H1 (cell line): ENCODE measurements at regions not wholly inside any gene's neighbourhood (a gene's known extent, or its start where the extent isn't known, plus 50 kb on each side); places are given as distances from the start of the nearest gene placed in this dataset.

Experiments
- CTCF ChIA-PET: fragments of 300-600 bp; sonication (Branson Sonifier 250); formaldehyde crosslinking; loops from one replicate; lab custom pipeline; 2021; ENCODE audit not compliant: partially characterized antibody; lab: Charles Lee
- POLR2A ChIA-PET: fragments of 300-600 bp; sonication (Branson Sonifier 250); formaldehyde crosslinking; loops from one replicate; lab custom pipeline; 2021; ENCODE audit warnings: inconsistent platforms; ENCODE audit not compliant: partially characterized antibody; lab: Charles Lee
- DNase-seq, 2 experiments: peaks; one replicate each; pipeline versions ENCODE4 v3.0.0 to v3.0.0-alpha.2; 2010 to 2022; ENCODE audit warnings: low spot score in 2 of 2, low read depth in 1 of 2, mixed read lengths in 1 of 2
- FAIRE-seq: peaks from 2 replicates; lab custom pipeline; 2011; peaks lifted over from hg19 to GRCh38; lab: Jason Lieb, UNC
- H2AFZ ChIP-seq: 2 replicates; pipeline ENCODE4 v1.8.1; 2012; ENCODE audit warnings: low read length, inconsistent platforms
- H2AK5ac ChIP-seq: 2 replicates; pipeline ENCODE4 v1.6.1; 2013; ENCODE audit warnings: low read depth, low read length
- H2BK120ac ChIP-seq: replicated peaks from 2 replicates; pipeline ENCODE3; 2013; ENCODE audit warnings: low read depth, low read length, inconsistent platforms
- H2BK12ac ChIP-seq: 2 replicates; pipeline ENCODE4 v1.6.1; 2013; ENCODE audit warnings: low read depth, low read length
- H2BK15ac ChIP-seq: 2 replicates; pipeline ENCODE4 v1.6.1; 2013; ENCODE audit warnings: low read length
- H2BK20ac ChIP-seq: 2 replicates; pipeline ENCODE4 v1.6.1; 2013; ENCODE audit warnings: low read length
- H2BK5ac ChIP-seq: 2 replicates; pipeline ENCODE4 v1.6.1; 2013; ENCODE audit warnings: low read depth, low read length
- H3K14ac ChIP-seq: 2 replicates; pipeline ENCODE4 v1.6.1; 2013; ENCODE audit warnings: inconsistent platforms; ENCODE audit not compliant: insufficient read length
- H3K18ac ChIP-seq: 2 replicates; pipeline ENCODE4 v1.6.1; 2013; ENCODE audit warnings: low read length; ENCODE audit errors: extremely low read depth
- H3K23ac ChIP-seq: 2 replicates; pipeline ENCODE4 v1.6.1; 2013; ENCODE audit warnings: inconsistent platforms; ENCODE audit not compliant: insufficient read length
- H3K23me2 ChIP-seq: 2 replicates; pipeline ENCODE4 v1.6.1; 2013; ENCODE audit warnings: low read depth, low read length
- H3K27ac ChIP-seq: 2 replicates; pipeline ENCODE4 v1.6.1; 2011; ENCODE audit warnings: low read depth, low read length, inconsistent platforms
- H3K27me3 ChIP-seq, 4 experiments: replicated peaks in 1 of 4; 1 replicate in 1 of 4; 2 replicates in 3 of 4; pipeline versions ENCODE4 v1.6.1 to v1.8.1; 2011 to 2013; ENCODE audit warnings: low read length in 3 of 4, mild to moderate bottlenecking in 3 of 4, inconsistent platforms in 2 of 4, mixed read lengths in 2 of 4, moderate library complexity in 1 of 4; ENCODE audit not compliant: control insufficient read depth in 3 of 4, insufficient read depth in 3 of 4; ENCODE audit errors: extremely low read depth in 1 of 4
- H3K36me3 ChIP-seq, 4 experiments: 2 replicates each; pipeline versions ENCODE4 v1.6.1 to v1.8.1; 2011 to 2013; ENCODE audit warnings: mild to moderate bottlenecking in 4 of 4, low read length in 3 of 4, moderate library complexity in 2 of 4, control low read depth in 1 of 4, inconsistent platforms in 1 of 4; ENCODE audit not compliant: insufficient read depth in 4 of 4, control insufficient read depth in 2 of 4
- H3K4ac ChIP-seq: replicated peaks from 2 replicates; pipeline ENCODE3; 2013; ENCODE audit warnings: low read length, low read depth, mixed read lengths, inconsistent platforms; ENCODE audit not compliant: insufficient read length
- H3K4me1 ChIP-seq, 4 experiments: replicated peaks in 1 of 4; 1 replicate in 1 of 4; 2 replicates in 3 of 4; pipeline versions ENCODE4 v1.6.1 to v1.8.1; 2011 to 2013; ENCODE audit warnings: low read length in 3 of 4, inconsistent platforms in 2 of 4, mixed read lengths in 1 of 4; ENCODE audit not compliant: insufficient read depth in 4 of 4, control insufficient read depth in 3 of 4
- H3K4me2 ChIP-seq, 2 experiments: 2 replicates each; pipeline versions ENCODE4 v1.6.1 to v1.8.1; 2011 to 2013; ENCODE audit warnings: low read depth in 2 of 2, low read length in 2 of 2, control low read depth in 1 of 2, inconsistent platforms in 1 of 2, mild to moderate bottlenecking in 1 of 2; ENCODE audit not compliant: insufficient read depth in 1 of 2
- H3K4me3 ChIP-seq, 4 experiments: fragments of 200-600, 300-600 bp in 1 of 4; sonication (generic), shearing (Covaris generic), sonication (Bioruptor Twin) in 1 of 4; 2 replicates each; pipeline versions ENCODE4 v1.5.1 to v1.8.1; 2011 to 2016; ENCODE audit warnings: low read length in 4 of 4, low read depth in 3 of 4, control low read depth in 2 of 4, inconsistent platforms in 2 of 4, mild to moderate bottlenecking in 2 of 4, mixed read lengths in 1 of 4, moderate library complexity in 1 of 4; ENCODE audit not compliant: insufficient read depth in 2 of 4; ENCODE audit errors: extremely low read depth in 1 of 4
- H3K56ac ChIP-seq: replicated peaks from 2 replicates; pipeline ENCODE3; 2013; ENCODE audit warnings: low read depth, mild to moderate bottlenecking, mixed read lengths, low read length, inconsistent platforms; ENCODE audit not compliant: insufficient read length
- H3K79me1 ChIP-seq: 2 replicates; pipeline ENCODE4 v1.6.1; 2013; ENCODE audit warnings: low read depth, low read length, control low read depth
- H3K79me2 ChIP-seq, 2 experiments: 2 replicates each; pipeline versions ENCODE4 v1.6.1 to v1.8.1; 2012 to 2013; ENCODE audit warnings: low read length in 2 of 2, mild to moderate bottlenecking in 2 of 2, inconsistent platforms in 1 of 2; ENCODE audit not compliant: insufficient read depth in 2 of 2, control insufficient read depth in 1 of 2
- H3K9ac ChIP-seq, 4 experiments: replicated peaks in 1 of 4; 1 replicate in 1 of 4; 2 replicates in 3 of 4; pipeline versions ENCODE4 v1.6.1 to v1.8.1; 2011 to 2013; ENCODE audit warnings: low read depth in 3 of 4, low read length in 3 of 4, control low read depth in 2 of 4, mild to moderate bottlenecking in 2 of 4, moderate library complexity in 2 of 4, inconsistent platforms in 1 of 4; ENCODE audit errors: extremely low read depth in 1 of 4
- H3K9me3 ChIP-seq, 2 experiments: 2 replicates each; pipeline versions ENCODE4 v1.6.1 to v1.8.1; 2012 to 2013; ENCODE audit warnings: mild to moderate bottlenecking in 2 of 2, moderate library complexity in 2 of 2, control low read depth in 1 of 2, inconsistent platforms in 1 of 2, low read depth in 1 of 2, low read length in 1 of 2, mixed read lengths in 1 of 2; ENCODE audit not compliant: insufficient read depth in 2 of 2
- H4K20me1 ChIP-seq, 2 experiments: replicated peaks in 1 of 2; 2 replicates each; pipeline versions ENCODE3 to v1.8.1; 2011 to 2013; ENCODE audit warnings: inconsistent platforms in 2 of 2, low read length in 2 of 2, mild to moderate bottlenecking in 1 of 2; ENCODE audit not compliant: insufficient read depth in 2 of 2, control insufficient read depth in 1 of 2
- H4K5ac ChIP-seq: 2 replicates; pipeline ENCODE4 v1.6.1; 2013; ENCODE audit warnings: low read length, low read depth, mixed read lengths, inconsistent platforms; ENCODE audit not compliant: insufficient read length
- H4K8ac ChIP-seq: 2 replicates; pipeline ENCODE4 v1.8.0; 2013; ENCODE audit warnings: mild to moderate bottlenecking, moderate library complexity, low read length, inconsistent platforms; ENCODE audit not compliant: insufficient read depth; ENCODE audit errors: extremely low read depth
- H4K91ac ChIP-seq: replicated peaks from 2 replicates; pipeline ENCODE3; 2013; ENCODE audit warnings: low read length, mixed read lengths, inconsistent platforms; ENCODE audit not compliant: insufficient read length
- BCL11A ChIP-seq, 2 experiments: IDR thresholded peaks; one replicate each; pipeline ENCODE4 v1.6.1; 2011; ENCODE audit warnings: low read depth in 2 of 2, low read length in 2 of 2, mild to moderate bottlenecking in 2 of 2
- CTBP2 ChIP-seq: IDR thresholded peaks from 2 replicates; pipeline ENCODE4 v1.7.0; 2011; ENCODE audit warnings: borderline replicate concordance, mild to moderate bottlenecking, moderate library complexity, mixed read lengths, low read length; ENCODE audit not compliant: insufficient read depth, insufficient read length
- JUN ChIP-seq: IDR thresholded peaks from 2 replicates; pipeline ENCODE4 v1.6.1; 2011; ENCODE audit warnings: low read depth, mild to moderate bottlenecking, improper control_type of control experiment, low read length
- RXRA ChIP-seq: IDR thresholded peaks from 2 replicates; pipeline ENCODE4 v1.6.1; 2011; ENCODE audit warnings: low read depth, mild to moderate bottlenecking, low read length, moderate library complexity; ENCODE audit not compliant: insufficient read depth
- SAP30 ChIP-seq: fragments of 300-600 bp; sonication (generic); IDR thresholded peaks from 2 replicates; pipeline ENCODE4 v1.7.1; 2012; ENCODE audit warnings: low read length, moderate library complexity, mild to moderate bottlenecking, inconsistent platforms; ENCODE audit not compliant: insufficient read depth, insufficient replicate concordance
- SIX5 ChIP-seq: IDR thresholded peaks from 2 replicates; pipeline ENCODE4 v1.6.1; 2011; ENCODE audit warnings: mild to moderate bottlenecking, low read depth, low read length
- SP4 ChIP-seq: IDR thresholded peaks from 2 replicates; pipeline ENCODE4 v1.6.1; 2012; ENCODE audit warnings: low read length, inconsistent platforms
- WGBS, 2 experiments: shearing (Covaris generic) in 1 of 2; methylation state at CpG; one replicate each; pipeline versions ENCODE4 v1.1.6 to v1.1.7; 2013 to 2015; ENCODE audit warnings: low lambda C conversion rate in 2 of 2, mixed read lengths in 2 of 2, inconsistent platforms in 1 of 2, low coverage in 1 of 2, missing lambda C conversion rate in 1 of 2; ENCODE audit not compliant: insufficient replicate concordance in 2 of 2, insufficient coverage in 1 of 2, insufficient read length in 1 of 2; ENCODE audit errors: extremely low coverage in 1 of 2, missing lambda C conversion rate in 1 of 2; 5-methylcytosine and 5-hydroxymethylcytosine counted together
- TF ChIP-seq, protein P1 (sequence below): IDR thresholded peaks from 2 replicates; pipeline ENCODE4 v1.6.1; 2011; ENCODE audit warnings: low read length, improper control_type of control experiment
- TF ChIP-seq, protein P2 (sequence below): IDR thresholded peaks from 2 replicates; pipeline ENCODE4 v1.6.1; 2012; ENCODE audit warnings: low read length, inconsistent platforms

DNA sequence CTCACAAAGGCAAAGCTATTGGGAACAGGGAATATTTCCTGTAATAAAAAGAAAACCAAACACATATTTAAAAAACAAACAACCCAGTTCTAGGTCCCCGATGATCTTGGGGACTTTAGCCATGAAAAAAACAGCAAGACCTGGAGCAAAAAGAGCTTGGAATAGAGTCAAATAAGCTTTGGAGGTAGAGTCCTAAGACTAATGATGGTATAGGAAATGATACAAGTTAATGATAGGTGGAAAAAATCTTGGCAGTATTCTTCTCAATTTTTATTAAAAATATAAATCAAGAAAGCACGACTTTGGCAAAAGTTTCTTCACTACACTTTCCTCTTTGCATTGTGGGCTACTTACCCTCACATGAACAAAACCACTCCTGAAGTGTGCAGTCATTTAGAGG is 481.5 kb downstream of the EBF1 start:
- H3K27ac ChIP-seq = no peak overlapping the region
- H3K4me2 ChIP-seq = no peak overlapping the region
- no peak overlapping the region for H3K4ac ChIP-seq
- H2BK120ac ChIP-seq = no peak overlapping the region
- H2BK20ac ChIP-seq = no peak overlapping the region
- H3K23ac ChIP-seq = no peak overlapping the region
- DNase-seq (no peak), FAIRE-seq (no peak)
- no peak overlapping the region for H4K8ac ChIP-seq
- H3K23me2 ChIP-seq = no peaks in the 10 kb centered on the region
- no peaks in the 10 kb centered on the region for H4K20me1 ChIP-seq
- H3K79me1 ChIP-seq = no peaks in the 10 kb centered on the region
- H2BK15ac ChIP-seq = no peak overlapping the region
- no peak overlapping the region for H4K91ac ChIP-seq
- POLR2A ChIA-PET = no interaction called here
- CTCF ChIA-PET = no interaction called here
- H3K18ac ChIP-seq = no peak overlapping the region
- H3K14ac ChIP-seq = no peak overlapping the region
- no peak overlapping the region for H2AK5ac ChIP-seq
- no peak overlapping the region for H2BK12ac ChIP-seq
- H2BK5ac ChIP-seq = no peak overlapping the region
- H3K4me1 ChIP-seq = no peaks in the 10 kb centered on the region
- H3K79me2 ChIP-seq = no peaks in the 10 kb centered on the region
- 98% methylated on average over 2 of the region's 2 CpGs; no CpG with 5 or more reads in 1 of the 2 experiments for WGBS, 2 experiments
- H3K9ac ChIP-seq = no peak overlapping the region
- H3K27me3 ChIP-seq = no peaks in the 10 kb centered on the region
- H4K5ac ChIP-seq = no peak overlapping the region
- no peak overlapping the region for H3K4me3 ChIP-seq
- TF ChIP-seq SAP30 = no peak
- TF ChIP-seq, protein P1, sequence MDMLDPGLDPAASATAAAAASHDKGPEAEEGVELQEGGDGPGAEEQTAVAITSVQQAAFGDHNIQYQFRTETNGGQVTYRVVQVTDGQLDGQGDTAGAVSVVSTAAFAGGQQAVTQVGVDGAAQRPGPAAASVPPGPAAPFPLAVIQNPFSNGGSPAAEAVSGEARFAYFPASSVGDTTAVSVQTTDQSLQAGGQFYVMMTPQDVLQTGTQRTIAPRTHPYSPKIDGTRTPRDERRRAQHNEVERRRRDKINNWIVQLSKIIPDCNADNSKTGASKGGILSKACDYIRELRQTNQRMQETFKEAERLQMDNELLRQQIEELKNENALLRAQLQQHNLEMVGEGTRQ = no peak
- TF ChIP-seq SP4 = no peak
- TF ChIP-seq, protein P2, sequence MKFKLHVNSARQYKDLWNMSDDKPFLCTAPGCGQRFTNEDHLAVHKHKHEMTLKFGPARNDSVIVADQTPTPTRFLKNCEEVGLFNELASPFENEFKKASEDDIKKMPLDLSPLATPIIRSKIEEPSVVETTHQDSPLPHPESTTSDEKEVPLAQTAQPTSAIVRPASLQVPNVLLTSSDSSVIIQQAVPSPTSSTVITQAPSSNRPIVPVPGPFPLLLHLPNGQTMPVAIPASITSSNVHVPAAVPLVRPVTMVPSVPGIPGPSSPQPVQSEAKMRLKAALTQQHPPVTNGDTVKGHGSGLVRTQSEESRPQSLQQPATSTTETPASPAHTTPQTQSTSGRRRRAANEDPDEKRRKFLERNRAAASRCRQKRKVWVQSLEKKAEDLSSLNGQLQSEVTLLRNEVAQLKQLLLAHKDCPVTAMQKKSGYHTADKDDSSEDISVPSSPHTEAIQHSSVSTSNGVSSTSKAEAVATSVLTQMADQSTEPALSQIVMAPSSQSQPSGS = no peak
- no peak for TF ChIP-seq RXRA
- no peak for TF ChIP-seq SIX5
- no peak for TF ChIP-seq JUN
- no peak for TF ChIP-seq CTBP2
- no peak for TF ChIP-seq BCL11A (IDR thresholded peaks at IDR 0.05; ENCODE audit: low read depth in 2 of 2, low read length in 2 of 2)
- no peaks in the 10 kb centered on the region for H3K9me3 ChIP-seq
- H2AFZ ChIP-seq = no peak overlapping the region
- H3K36me3 ChIP-seq = no peaks in the 10 kb centered on the region
- H3K56ac ChIP-seq = no peak overlapping the region
